ENCODE measurements at regions not wholly inside any gene's neighbourhood (a gene's known extent, or its start where the extent isn't known, plus 50 kb on each side); places are given as distances from the start of the nearest gene placed in this dataset.

GRCh38 chr4:35052546-35052945, 1191.8 kb downstream of the ARAP2 start:
- no peak for DNase-seq (ENCODE audit: low spot score)

DNA sequence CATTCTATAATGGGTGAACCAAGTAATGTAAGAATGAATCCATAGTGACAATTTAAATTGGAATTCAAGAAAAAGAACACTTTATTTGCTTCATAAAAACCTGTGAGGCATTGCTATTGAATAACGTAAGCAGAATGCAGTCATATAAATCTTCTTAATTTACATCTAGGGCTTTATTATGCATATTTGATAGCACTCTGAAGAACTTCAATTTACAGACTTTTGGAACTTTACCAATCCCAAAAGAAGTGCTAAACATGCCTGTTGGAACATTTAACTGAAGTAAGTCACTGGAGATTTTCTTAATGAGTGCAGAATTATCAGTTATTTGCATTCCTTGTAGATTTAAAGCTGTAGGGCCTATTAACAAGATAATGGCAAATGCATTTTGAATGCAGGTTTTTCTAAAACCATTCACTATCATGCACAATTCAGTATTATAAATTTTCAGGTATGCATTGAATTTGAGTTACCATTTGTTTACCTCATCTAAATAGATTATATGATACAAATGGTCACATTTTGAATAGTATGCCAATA, 1181.2 kb downstream of the ARAP2 start:
- no peak for DNase-seq (ENCODE audit: low spot score)

DNA sequence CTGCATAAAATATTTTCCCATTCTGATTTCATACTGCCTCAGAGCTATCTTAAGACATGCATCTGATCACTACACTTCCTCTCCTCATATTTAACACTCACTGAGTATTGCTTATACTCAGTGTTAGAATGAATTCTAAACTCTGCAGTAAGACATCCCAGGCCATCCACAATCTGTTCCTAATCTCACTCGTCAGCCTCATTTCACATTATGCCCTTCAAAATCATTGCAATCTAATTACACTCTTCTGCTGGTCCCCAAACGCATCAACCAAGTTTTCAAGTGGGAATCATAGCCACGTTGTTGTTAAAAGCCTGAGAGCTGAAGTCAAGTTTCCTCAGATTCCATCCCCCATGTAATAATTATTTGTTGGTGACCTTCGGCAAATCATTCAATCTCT, 1177.9 kb downstream of the ARAP2 start:
- DNase-seq (ENCODE audit: low spot score) = no peak

GRCh38 chr4:35080799-35081198, 1163.5 kb downstream of the ARAP2 start:
- no peak for DNase-seq (ENCODE audit: low spot score)

- no peak for DNase-seq (ENCODE audit: low spot score)
These were observed 1157.1 kb downstream of the ARAP2 start for GRCh38 chr4:35087218-35087617.

- DNase-seq (ENCODE audit: low spot score) = no peak
These were observed 1143.4 kb downstream of the ARAP2 start for GRCh38 chr4:35100932-35101331.

DNA sequence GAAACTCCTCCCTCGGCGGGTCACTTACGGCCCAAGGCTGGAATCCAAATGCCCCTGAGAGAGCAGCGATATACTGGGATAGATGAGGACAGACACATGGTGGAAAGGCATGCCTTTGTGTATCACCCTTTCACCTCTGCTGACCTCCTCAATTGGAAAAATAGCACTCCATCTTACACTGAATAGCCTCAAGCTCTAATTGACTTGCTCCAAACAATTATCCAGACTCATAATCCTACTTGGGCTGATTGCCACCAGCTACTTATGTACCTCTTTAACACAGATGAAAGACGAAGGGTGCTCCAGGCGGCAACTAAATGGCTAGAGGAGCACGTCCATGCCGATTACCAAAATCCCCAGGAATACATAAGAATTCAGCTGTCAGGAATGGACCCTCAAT, 1142.2 kb downstream of the ARAP2 start:
- no peak for DNase-seq (ENCODE audit: low spot score)

GRCh38 chr4:35105486-35105885, 1138.8 kb downstream of the ARAP2 start:
- no peak for DNase-seq (ENCODE audit: low spot score)

DNA sequence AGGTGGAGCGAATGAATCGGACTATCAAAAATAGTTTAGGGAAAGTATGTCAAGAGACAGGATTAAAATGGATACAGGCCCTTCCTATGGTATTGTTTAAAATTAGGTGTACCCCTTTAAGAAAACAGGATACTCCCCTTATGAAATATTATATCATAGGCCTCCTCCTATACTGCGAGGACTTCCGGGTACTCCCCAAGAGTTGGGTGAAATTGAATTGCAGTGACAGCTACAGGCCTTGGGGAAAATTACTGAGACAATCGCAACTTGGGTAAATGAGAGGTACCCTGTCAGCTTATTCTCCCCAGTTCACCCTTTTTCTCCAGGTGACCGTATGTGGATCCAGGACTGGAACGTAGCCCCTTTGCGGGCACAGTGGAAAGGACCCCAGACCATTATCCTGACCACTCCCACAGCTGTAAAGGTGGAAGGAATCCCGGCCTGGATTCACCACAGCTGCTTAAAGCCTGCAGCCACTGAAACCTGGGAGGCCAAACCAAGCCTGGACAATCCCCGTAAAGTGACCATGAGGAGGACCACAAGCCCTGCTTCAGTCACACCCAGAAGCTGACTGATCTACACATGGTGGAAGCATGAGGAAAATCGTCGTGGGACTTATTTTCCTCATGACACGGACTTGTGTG, 1138.1 kb downstream of the ARAP2 start:
- DNase-seq (ENCODE audit: low spot score) = no peak

- DNase-seq (ENCODE audit: low spot score) = no peak
These were observed 1120.2 kb downstream of the ARAP2 start for GRCh38 chr4:35124106-35124505.

GRCh38 chr4:35125995-35126712, 1118.2 kb downstream of the ARAP2 start:
- DNase-seq (ENCODE audit: low spot score) = no peak

GRCh38 chr4:35138449-35138848, 1105.9 kb downstream of the ARAP2 start:
- no peak for DNase-seq (ENCODE audit: low spot score)

- DNase-seq (ENCODE audit: low spot score) = no peak
These were observed 1096.6 kb downstream of the ARAP2 start for GRCh38 chr4:35147761-35148160.

DNA sequence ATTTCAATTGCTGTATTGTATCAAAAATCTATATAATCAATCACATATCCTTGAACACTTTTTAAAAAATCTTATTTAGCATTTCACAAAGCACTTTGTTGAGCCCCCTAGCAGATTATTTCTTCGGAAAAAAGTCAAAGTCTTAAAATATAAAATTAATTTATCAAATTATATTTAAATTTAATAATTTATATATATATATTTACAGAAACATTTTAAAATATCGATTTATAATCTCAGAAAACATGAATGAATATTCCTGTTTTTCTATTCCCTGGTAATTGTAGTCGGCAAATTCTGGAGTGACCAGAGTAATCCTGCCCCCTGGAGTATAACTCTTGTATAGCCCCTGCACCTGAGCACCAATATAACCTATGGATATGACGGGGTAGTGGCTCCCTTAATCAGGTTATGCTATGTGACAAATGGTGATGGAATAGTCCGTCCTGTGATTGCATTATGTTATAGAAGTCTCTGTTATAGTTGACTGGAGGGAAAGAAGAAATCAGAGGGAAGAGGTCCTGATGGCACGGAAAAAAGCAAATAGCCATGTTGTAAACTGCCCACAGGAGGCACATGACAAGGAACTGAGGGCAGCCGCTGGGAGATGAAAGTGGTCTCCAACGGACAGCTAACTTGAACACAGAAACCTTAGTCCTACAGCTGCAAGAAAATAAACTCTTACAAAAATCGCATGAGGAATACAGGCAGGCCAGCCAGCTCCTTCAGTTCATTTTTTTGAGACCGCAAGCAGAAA, 1092.3 kb downstream of the ARAP2 start:
- no peak for DNase-seq (ENCODE audit: low spot score)

- no peak for DNase-seq (ENCODE audit: low spot score)
These were observed 1081.1 kb downstream of the ARAP2 start for GRCh38 chr4:35163168-35163567.

GRCh38 chr4:35164063-35164462, 1080.3 kb downstream of the ARAP2 start:
- DNase-seq (ENCODE audit: low spot score) = no peak

- no peak for DNase-seq (ENCODE audit: low spot score)
These were observed 1077.8 kb downstream of the ARAP2 start for GRCh38 chr4:35166466-35166865.

DNA sequence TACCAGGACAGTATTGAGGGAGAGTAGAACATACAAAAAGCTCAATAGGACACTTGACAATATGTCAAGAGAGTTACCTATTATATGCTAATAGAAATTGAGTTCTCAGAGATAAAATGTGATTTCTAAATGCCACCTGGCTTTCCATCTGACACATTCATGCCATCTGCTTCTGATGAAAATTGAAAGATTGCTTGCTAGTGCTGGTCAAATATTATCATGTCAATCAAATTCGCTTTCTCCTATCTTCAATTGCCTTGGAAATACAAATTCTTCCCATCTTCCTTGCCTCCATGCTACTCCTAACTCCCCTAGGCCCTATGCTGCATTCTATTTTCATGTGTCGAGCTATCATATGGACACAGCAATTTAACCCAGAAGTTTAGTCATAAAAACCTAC, 1076.9 kb downstream of the ARAP2 start:
- DNase-seq (ENCODE audit: low spot score) = no peak

- DNase-seq (ENCODE audit: low spot score) = no peak
These were observed 1068.8 kb downstream of the ARAP2 start for GRCh38 chr4:35175487-35175886.

DNA sequence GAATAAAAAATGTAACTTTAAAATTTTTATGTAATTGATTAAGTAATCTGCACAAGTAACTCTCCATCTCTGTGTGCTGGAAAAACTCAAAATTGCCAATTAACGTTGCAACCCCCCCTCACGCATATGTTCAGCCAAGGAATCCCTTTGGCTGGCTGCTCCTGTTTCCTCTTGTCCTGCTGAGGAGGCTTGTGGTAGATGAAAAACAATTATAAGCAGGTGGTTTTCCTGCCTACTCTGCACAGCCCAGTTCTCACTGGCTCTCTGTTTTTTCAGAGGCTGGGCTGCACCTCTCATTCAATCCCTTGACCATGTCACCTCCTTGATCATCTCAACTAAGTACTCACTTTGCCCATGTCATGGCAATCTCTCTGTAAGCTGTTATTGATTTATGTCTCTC, 1068.4 kb downstream of the ARAP2 start:
- no peak for DNase-seq (ENCODE audit: low spot score)

- DNase-seq (ENCODE audit: low spot score) = no peak
These were observed 1061.9 kb downstream of the ARAP2 start for GRCh38 chr4:35182451-35182850.

GRCh38 chr4:35189988-35190613, 1054.2 kb downstream of the ARAP2 start:
- DNase-seq (ENCODE audit: low spot score) = no peak
